Suprapubic skin (tissue), 4 donors: ENCODE measurements at regions not wholly inside any gene's neighbourhood (a gene's known extent, or its start where the extent isn't known, plus 50 kb on each side); places are given as distances from the start of the nearest gene placed in this dataset.
A peak's percentile ranks its signal among the peaks of the same experiment; 100 is the strongest.

Experiments
- DNase-seq, 2 donors: peaks; one replicate each; pipeline ENCODE4 v3.0.0-alpha.2; 2019; ENCODE audit warnings: low spot score in 2 of 2
- H3K27ac ChIP-seq: fragments of 200-600 bp; sonication (generic); one replicate; pipeline ENCODE4 v1.5.1; 2019
- H3K27me3 ChIP-seq: fragments of 200-600 bp; sonication (generic); one replicate; pipeline ENCODE4 v1.5.1; 2019
- H3K36me3 ChIP-seq: fragments of 200-600 bp; sonication (generic); one replicate; pipeline ENCODE4 v1.5.1; 2019
- H3K4me1 ChIP-seq: fragments of 200-600 bp; sonication (generic); one replicate; pipeline ENCODE4 v1.5.1; 2019
- H3K4me3 ChIP-seq: fragments of 200-600 bp; sonication (generic); one replicate; pipeline ENCODE4 v1.5.1; 2019; ENCODE audit warnings: mild to moderate bottlenecking
- H3K9me3 ChIP-seq: fragments of 200-600 bp; sonication (generic); one replicate; pipeline ENCODE4 v1.5.1; 2019
- EP300 ChIP-seq: sonication (generic); formaldehyde crosslinking; IDR thresholded peaks from one replicate; pipeline ENCODE4 v1.6.1; 2017; ENCODE audit warnings: antibody characterized with exemption
- POLR2A ChIP-seq, 2 donors: fragments of 450-650 bp; IDR thresholded peaks; one replicate each; pipeline ENCODE4 v1.6.1; 2017; ENCODE audit warnings: antibody characterized with exemption in 2 of 2, mild to moderate bottlenecking in 2 of 2, moderate library complexity in 2 of 2
- POLR2AphosphoS5 ChIP-seq, 3 donors: sonication (generic); formaldehyde crosslinking; IDR thresholded peaks; one replicate each; pipeline ENCODE4 v1.6.1; 2017; ENCODE audit warnings: antibody characterized with exemption in 3 of 3
- WGBS: methylation state at CpG from one replicate; pipeline ENCODE4 v1.1.5; 2018; 5-methylcytosine and 5-hydroxymethylcytosine counted together
- TF ChIP-seq, protein P1 (sequence below), 2 donors: fragments of 200-600 bp in 1 of 2; fragments of 450-650 bp in 1 of 2; sonication (generic) in 1 of 2; IDR thresholded peaks; one replicate each; pipeline ENCODE4 v1.5.1; 2016 to 2019; ENCODE audit warnings: antibody characterized with exemption in 2 of 2, mild to moderate bottlenecking in 1 of 2, moderate library complexity in 1 of 2

DNA sequence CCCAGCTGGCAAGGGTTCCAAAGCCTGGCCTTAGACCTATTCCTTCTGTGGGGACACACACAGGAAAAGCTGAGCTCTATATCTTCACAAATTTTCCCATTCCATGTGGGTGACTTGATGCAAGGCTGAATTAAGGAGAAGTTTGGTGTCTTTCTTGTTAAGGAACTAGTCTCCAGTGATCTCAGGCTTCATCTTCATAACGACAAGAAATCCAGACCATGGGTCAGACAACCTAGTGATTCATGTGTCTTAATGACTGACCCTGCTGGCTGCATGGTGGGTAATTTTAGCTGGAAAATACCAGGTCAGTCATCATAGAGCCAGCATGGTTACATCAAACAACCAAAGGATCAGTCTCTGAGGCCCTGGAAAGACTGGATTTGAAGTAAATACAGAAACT lies 112.7 kb upstream of the SLC4A7 start:
- H3K9me3 ChIP-seq = no peaks in the 10 kb centered on the region
- WGBS = 65% methylated on average over 1 of the region's 1 CpG
- no peak overlapping the region for H3K27ac ChIP-seq
- peaks cover 15% of the 10 kb centered on the region for H3K4me1 ChIP-seq
- no peak overlapping the region for H3K4me3 ChIP-seq
- no peaks in the 10 kb centered on the region for H3K27me3 ChIP-seq
- H3K36me3 ChIP-seq = no peaks in the 10 kb centered on the region
- no peak for TF ChIP-seq POLR2AphosphoS5 (IDR thresholded peaks at IDR 0.05)
- no peak for TF ChIP-seq POLR2A (IDR thresholded peaks at IDR 0.05)
- no peak for TF ChIP-seq EP300
- TF ChIP-seq, protein P1, sequence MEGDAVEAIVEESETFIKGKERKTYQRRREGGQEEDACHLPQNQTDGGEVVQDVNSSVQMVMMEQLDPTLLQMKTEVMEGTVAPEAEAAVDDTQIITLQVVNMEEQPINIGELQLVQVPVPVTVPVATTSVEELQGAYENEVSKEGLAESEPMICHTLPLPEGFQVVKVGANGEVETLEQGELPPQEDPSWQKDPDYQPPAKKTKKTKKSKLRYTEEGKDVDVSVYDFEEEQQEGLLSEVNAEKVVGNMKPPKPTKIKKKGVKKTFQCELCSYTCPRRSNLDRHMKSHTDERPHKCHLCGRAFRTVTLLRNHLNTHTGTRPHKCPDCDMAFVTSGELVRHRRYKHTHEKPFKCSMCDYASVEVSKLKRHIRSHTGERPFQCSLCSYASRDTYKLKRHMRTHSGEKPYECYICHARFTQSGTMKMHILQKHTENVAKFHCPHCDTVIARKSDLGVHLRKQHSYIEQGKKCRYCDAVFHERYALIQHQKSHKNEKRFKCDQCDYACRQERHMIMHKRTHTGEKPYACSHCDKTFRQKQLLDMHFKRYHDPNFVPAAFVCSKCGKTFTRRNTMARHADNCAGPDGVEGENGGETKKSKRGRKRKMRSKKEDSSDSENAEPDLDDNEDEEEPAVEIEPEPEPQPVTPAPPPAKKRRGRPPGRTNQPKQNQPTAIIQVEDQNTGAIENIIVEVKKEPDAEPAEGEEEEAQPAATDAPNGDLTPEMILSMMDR (IDR thresholded peaks at IDR 0.05) = no peak
- DNase-seq = no peak

DNA sequence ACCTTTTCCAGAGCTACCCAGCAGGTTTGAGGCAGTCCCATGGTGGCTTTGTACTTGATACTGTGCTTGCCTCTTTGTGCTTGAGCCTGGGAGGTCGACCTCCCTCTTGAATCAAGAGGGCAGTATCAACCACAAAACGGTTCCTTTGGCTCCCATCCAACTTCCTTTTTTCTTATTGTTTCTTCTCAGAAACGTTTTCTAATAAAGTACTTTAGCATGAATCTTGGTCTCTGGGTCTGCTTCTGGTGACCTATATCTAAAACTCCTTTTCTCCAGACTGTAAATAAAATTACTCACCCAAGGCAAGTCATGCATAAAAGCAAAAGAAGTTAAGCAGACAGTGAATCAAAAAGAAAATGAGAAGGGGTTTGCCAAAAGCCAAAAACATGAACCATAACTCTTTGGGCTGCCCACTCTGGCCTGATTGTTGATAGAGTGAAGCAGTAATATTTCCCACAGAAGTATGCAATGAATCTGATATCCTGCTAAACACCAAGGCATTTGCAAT lies 112.2 kb upstream of the SLC4A7 start:
- Histone ChIP-seq H3K4me1 (peaks cover 20% of the 10 kb centered on the region), H3K9me3 (no peaks in the 10 kb centered on the region), H3K27me3 (no peaks in the 10 kb centered on the region), H3K27ac (no peak overlapping the region), H3K36me3 (no peaks in the 10 kb centered on the region), H3K4me3 (no peak overlapping the region)
- TF ChIP-seq EP300 (no peak), POLR2A (IDR thresholded peaks at IDR 0.05) (no peak), POLR2AphosphoS5 (IDR thresholded peaks at IDR 0.05) (no peak)
- TF ChIP-seq, protein P1 (IDR thresholded peaks at IDR 0.05) = no peak
- WGBS = 11% methylated on average over 3 of the region's 3 CpGs
- no peak for DNase-seq

DNA sequence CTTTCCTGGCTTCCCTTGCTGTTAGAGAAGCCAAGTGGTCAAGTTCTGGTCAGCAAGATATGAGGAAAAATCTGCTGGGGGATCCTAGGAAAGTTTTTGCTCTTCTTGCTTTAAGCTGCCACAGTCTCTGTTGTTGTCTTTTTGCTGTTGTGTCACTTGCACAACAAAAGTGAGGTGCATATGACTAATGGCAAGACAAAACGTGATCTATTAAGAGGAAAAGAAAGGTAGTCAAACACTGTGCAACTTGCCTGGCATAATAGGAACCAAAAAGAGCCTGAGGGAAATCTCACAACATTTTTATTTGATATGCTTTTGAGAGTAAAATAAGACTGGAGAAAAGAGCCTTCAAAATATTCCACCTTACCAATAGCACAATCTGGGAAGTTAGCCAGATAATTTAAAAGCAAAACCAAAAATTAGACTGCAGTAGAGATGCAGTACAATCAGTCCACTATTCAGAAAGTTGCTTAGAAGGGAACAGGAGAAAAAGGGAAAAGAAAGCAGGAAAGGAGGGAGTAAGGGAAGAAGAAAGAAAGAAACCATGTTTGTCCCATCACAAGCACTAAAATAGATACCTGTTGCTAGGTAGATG lies 110.0 kb upstream of the SLC4A7 start:
- Histone ChIP-seq H3K4me3 (no peak overlapping the region), H3K27ac (no peak overlapping the region), H3K36me3 (no peaks in the 10 kb centered on the region), H3K4me1 (peaks cover 41% of the 10 kb centered on the region), H3K27me3 (no peaks in the 10 kb centered on the region), H3K9me3 (no peaks in the 10 kb centered on the region)
- WGBS = 30% methylated on average over 1 of the region's 1 CpG
- DNase-seq = no peak
- TF ChIP-seq POLR2A (IDR thresholded peaks at IDR 0.05) (no peak), POLR2AphosphoS5 (IDR thresholded peaks at IDR 0.05) (no peak), EP300 (no peak)
- TF ChIP-seq, protein P1 (IDR thresholded peaks at IDR 0.05) = no peak

GRCh38 chr3:27593173-27593572 lies 109.0 kb upstream of the SLC4A7 start:
- Histone ChIP-seq H3K9me3 (no peaks in the 10 kb centered on the region), H3K36me3 (no peaks in the 10 kb centered on the region), H3K27ac (no peak overlapping the region), H3K4me1 (peaks cover 41% of the 10 kb centered on the region), H3K27me3 (no peaks in the 10 kb centered on the region), H3K4me3 (no peak overlapping the region)
- no peak for TF ChIP-seq POLR2AphosphoS5 (IDR thresholded peaks at IDR 0.05)
- TF ChIP-seq, protein P1 (IDR thresholded peaks at IDR 0.05) = no peak
- TF ChIP-seq POLR2A (IDR thresholded peaks at IDR 0.05) = no peak
- TF ChIP-seq EP300 = no peak
- no peak for DNase-seq
- WGBS = 83% methylated on average over 2 of the region's 2 CpGs

GRCh38 chr3:27591312-27592210 lies 107.4 kb upstream of the SLC4A7 start:
- Histone ChIP-seq H3K9me3 (no peaks in the 10 kb centered on the region), H3K36me3 (no peaks in the 10 kb centered on the region), H3K4me1 (peaks cover 35% of the 10 kb centered on the region), H3K27me3 (no peaks in the 10 kb centered on the region), H3K4me3 (peak overlapping the region; percentile 13), H3K27ac (peak overlapping the region; percentile 83)
- TF ChIP-seq POLR2AphosphoS5 (IDR thresholded peaks at IDR 0.05) = no peak
- TF ChIP-seq, protein P1 (IDR thresholded peaks at IDR 0.05) = no peak
- TF ChIP-seq POLR2A (IDR thresholded peaks at IDR 0.05) = no peak
- TF ChIP-seq EP300 = no peak
- 35% methylated on average over 7 of the region's 7 CpGs for WGBS
- DNase-seq = no peak
